HG02678 (cell line): ENCODE measurements at regions not wholly inside any gene's neighbourhood (a gene's known extent, or its start where the extent isn't known, plus 50 kb on each side); places are given as distances from the start of the nearest gene placed in this dataset.
"Not testable (repeated sequence)": the region's sequence is repeated elsewhere in the genome, so short reads cannot be mapped to it uniquely, and the experiment has no call there.

Source experiments
- ATAC-seq: cut with Tn5 transposase; IDR thresholded peaks from one replicate; pipeline ENCODE4 v1.9.1; 2021; ENCODE audit warnings: mild to moderate bottlenecking, moderate library complexity; ENCODE audit not compliant: unreplicated experiment

GRCh38 chr1:181949500-181949899, 112.0 kb downstream of the ZNF648 start:
- ATAC-seq: no peak

GRCh38 chr1:181948372-181948771, 113.1 kb downstream of the ZNF648 start:
- no peak for ATAC-seq

DNA sequence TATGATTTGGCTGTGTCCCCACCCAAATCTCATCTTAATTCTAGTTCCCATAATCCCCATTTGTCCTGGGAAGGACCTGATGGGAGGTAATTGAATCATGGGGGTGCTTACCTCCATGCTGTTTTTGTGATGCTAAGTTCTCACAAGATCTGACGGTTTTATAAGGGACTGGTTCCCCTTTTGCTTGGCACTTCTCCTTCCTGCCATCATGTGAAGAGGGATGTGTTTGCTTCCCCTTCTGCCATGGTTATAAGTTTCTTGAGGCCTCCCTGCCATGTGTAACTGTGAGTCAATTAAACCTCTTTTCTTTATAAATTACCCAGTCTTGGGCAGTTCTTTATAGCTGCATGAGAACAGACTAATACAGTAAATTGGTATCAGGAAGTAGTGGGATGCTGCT, 114.1 kb downstream of the ZNF648 start:
- ATAC-seq: no peak

GRCh38 chr1:181936768-181937581, 124.5 kb downstream of the ZNF648 start:
- ATAC-seq: peak; percentile 83

GRCh38 chr1:181936269-181936668, 125.2 kb downstream of the ZNF648 start:
- ATAC-seq: peak; percentile 34

- no peak for ATAC-seq
Measured at GRCh38 chr1:181931873-181932272, 129.6 kb downstream of the ZNF648 start.

- no peak for ATAC-seq
Measured at GRCh38 chr1:181930187-181930586, 131.3 kb downstream of the ZNF648 start.

GRCh38 chr1:181926697-181927096, 134.8 kb downstream of the ZNF648 start:
- ATAC-seq: no peak

DNA sequence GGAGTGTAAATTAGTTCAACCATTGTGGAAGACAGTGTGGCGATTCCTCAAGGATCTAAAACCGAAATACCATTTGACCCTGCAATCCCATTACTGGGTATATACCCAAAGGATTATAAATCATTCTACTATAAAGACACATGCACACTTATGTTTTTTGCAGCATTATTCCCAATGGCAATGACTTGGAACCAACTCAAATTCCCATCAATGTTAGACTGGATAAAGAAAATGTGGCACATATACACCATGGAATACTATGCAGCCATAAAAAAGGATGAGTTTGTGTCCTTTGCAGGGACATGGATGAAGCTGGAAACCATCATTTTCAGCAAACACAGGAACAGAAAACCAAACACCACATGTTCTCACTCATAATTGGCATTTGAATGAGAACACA, 137.5 kb downstream of the ZNF648 start:
- ATAC-seq: not testable (repeated sequence)

DNA sequence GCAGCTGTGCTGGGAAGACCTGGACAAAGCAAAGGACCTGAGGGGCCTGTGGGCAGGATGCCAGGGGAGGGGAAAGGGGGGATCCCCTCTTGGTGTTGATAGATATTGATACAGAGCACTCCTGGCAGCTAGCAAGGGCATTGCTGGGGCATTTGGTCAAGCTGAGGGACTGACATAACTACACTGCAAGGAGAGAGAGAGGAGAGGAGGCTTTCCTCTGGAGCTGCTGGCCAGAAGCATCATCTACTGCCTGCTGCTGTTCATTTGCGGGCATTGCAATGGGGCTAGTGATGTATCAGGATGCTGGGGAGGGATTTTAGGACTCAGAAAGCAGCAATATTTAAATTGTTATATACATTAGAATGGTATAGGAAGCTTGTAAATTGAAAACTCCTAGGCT, 142.0 kb downstream of the ZNF648 start:
- no peak for ATAC-seq

GRCh38 chr1:181918880-181919525, 142.5 kb downstream of the ZNF648 start:
- ATAC-seq: no peak

DNA sequence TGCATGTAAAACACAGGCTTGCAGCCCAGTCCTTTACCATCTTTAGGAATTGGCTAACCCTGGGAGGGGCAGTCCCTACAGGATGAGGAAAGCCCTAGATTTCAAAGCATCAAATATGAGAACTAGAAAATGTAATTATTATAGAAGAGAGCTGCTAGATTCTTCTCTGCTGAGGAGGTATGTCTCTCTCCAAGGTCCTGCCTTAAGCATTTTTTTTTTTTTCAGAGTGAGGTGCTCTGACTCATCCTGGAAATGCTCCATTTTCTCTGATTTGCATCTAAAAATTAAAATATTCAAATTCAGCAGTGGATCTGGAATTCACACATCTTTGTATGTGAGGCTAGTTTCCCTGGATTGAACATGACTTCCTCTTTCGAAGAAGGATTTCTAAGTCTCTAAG, 149.8 kb downstream of the ZNF648 start:
- no peak for ATAC-seq

DNA sequence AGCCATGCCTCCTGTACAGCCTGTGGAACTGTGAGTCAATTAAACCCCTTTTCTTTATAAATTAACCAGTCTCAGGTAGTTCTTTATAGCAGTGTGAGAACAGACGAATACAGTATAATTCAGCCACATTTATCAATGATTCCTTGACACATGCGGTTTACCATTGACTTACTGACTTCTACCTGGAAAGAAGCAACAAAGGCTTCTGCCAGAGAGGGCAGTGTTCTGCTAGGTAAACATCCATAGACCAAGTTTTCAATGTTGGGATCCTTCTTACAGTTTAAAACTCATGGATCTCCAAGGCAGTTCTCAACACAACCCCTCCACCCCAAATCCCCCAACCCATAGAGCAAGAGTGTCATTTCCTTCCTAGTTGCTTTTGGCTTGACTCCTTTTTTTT, 150.6 kb downstream of the ZNF648 start:
- no peak for ATAC-seq

GRCh38 chr1:181909010-181909409, 152.5 kb downstream of the ZNF648 start:
- ATAC-seq: no peak

DNA sequence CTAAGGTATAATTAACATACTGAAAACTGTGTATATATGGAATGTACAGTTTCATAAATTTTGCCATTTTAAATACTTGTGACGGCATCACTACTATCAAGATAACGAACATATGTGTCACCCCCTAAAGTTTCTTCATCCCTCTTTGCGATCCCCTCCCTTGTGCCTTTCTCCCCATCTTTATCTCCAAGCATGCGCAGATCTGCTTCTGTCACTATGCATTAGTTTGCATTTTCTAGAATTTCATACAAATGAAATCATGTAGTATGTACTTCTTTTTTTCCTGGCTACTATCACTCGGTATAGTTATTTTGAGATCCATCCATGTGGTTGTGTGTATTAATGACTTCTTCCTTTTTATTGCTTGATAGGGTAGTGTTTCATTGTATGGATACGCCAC, 154.9 kb downstream of the ZNF648 start:
- ATAC-seq: no peak

DNA sequence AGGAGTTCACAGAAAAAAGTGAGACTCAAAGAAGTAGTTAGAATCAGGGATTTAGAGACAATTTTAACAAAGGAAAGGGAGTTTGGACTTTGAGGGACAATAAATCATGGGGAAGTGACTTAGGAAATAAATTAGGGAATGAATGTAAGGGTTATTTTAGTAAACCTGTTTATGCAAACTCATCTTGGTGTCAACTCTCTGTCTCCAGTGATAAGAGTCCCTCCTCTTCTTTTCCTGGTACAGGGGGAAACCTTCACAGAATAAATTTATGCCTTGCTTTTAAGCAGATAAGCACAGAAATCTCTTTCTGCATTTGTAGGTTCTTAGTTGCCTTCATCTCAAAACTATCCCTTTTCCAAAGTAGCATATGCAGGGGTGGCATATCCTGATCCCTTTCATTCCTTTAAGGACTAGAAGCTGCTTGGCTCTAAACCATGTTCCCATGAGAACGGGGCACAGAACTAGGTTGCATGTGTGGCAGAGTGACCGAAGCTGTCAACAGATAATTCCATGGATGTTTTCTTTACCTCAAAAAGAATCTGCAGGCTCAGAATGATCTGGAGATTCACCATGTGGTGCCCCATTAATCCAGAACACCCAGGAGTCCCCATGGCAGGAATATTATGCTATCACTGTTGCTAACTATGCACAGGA, 155.4 kb downstream of the ZNF648 start:
- no peak for ATAC-seq

DNA sequence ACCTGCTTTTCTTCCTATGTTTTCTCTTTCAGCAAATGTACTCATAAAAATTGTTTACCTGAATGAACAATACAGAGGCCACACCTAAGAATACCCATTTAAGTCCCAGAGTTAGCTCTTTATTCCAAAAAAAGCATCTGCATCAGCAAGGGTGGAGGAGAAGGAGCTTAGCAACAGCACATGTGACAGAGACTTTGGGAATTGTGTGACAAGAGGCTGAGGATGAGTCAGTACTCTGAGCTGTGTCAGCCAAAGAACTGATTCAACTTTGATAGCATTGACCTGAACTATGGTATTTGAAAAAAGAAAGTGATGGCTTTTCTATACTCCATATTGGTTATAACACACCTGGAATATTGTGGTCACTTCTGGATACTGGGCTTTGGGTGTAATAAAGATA, 162.7 kb downstream of the ZNF648 start:
- no peak for ATAC-seq

GRCh38 chr1:181896824-181897223, 164.7 kb downstream of the ZNF648 start:
- no peak for ATAC-seq

DNA sequence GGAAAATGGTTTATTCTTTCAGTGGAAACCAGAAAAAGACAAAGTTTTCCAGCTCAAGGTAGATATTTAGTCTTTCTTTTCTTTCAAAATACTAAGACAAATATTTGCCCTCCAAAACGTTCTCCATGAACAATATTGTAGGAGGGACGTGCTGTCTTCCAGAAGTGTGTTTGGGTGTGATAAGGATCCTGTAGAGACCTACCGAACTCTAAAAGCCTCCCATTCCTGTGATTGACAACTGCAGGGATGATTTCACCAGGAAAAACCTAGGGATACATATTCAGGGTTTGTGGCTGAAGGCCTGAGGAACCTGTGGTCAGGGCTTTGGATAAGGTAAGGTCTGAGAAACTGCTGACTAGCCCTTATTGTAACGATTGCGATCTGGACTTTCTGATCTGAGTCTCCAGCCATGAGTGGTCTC, 167.1 kb downstream of the ZNF648 start:
- ATAC-seq: no peak

GRCh38 chr1:181893937-181894336, 167.6 kb downstream of the ZNF648 start:
- no peak for ATAC-seq

GRCh38 chr1:181893150-181893549, 168.4 kb downstream of the ZNF648 start:
- not testable (repeated sequence) for ATAC-seq

- no peak for ATAC-seq
Measured at GRCh38 chr1:181872562-181872961, 188.9 kb downstream of the ZNF648 start.
